ENCODE measurements at regions not wholly inside any gene's neighbourhood (a gene's known extent, or its start where the extent isn't known, plus 50 kb on each side); places are given as distances from the start of the nearest gene placed in this dataset.

- TF ChIP-seq POLR2A (IDR thresholded peaks at IDR 0.05) (no peak), CTCF (IDR thresholded peaks at IDR 0.05) (no peak)
Observed at GRCh38 chr4:142923619-142924018, 77.5 kb upstream of the INPP4B start.

Measured in body of pancreas (tissue), 4 donors.